ENCODE measurements at regions not wholly inside any gene's neighbourhood (a gene's known extent, or its start where the extent isn't known, plus 50 kb on each side); places are given as distances from the start of the nearest gene placed in this dataset.

DNA sequence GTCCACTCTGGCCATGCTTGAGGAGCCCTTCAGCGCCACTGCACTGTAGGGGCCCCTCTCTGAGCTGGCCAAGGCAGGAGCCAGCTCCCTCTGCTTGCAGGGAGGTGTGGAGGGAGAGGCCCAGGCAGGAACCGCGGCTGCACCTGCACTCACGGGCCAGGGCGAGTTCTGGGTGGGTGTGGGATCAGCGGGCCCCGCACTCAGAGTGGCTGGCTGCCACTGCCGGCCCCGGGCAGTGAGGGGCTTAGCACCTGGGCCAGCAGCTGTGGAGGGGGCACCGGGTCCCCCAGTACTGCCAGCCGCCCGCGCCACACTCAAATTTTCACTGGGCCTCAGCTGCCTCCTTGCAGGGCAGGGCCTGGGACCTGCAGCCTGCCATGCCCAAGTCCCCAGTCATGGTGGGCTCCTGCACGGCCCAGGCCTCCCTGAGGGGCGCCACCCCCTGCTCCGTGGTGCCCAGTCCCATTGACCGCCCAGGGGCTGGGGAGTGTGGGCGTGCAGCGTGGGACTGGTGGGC is 347.2 kb upstream of the SPOCK3 start:
- TF ChIP-seq POLR2AphosphoS5 (IDR thresholded peaks at IDR 0.05) (no peak), POLR2A (IDR thresholded peaks at IDR 0.05) (no peak), CTCF (IDR thresholded peaks at IDR 0.05) (no peak), EP300 (IDR thresholded peaks at IDR 0.05) (no peak)
- peak in 1 of 2 donors; percentile 52 for DNase-seq (ENCODE audit: low spot score in 2 of 2)
- H3K27ac ChIP-seq = no peak overlapping the region

GRCh38 chr4:167587361-167587760 is 353.1 kb upstream of the SPOCK3 start:
- TF ChIP-seq CTCF (IDR thresholded peaks at IDR 0.05) (no peak), POLR2A (IDR thresholded peaks at IDR 0.05) (no peak), POLR2AphosphoS5 (IDR thresholded peaks at IDR 0.05) (no peak), EP300 (IDR thresholded peaks at IDR 0.05) (no peak)
- H3K4me3 ChIP-seq = no peak overlapping the region
- no peaks in the 10 kb centered on the region for H3K27me3 ChIP-seq
- H3K4me1 ChIP-seq = no peaks in the 10 kb centered on the region
- no peaks in the 10 kb centered on the region for H3K36me3 ChIP-seq
- peaks cover 6% of the 10 kb centered on the region for H3K9me3 ChIP-seq
- DNase-seq (ENCODE audit: low spot score in 2 of 2) = no peak
- WGBS = 76% methylated on average over 5 of the region's 5 CpGs
- no peak overlapping the region for H3K27ac ChIP-seq

More for the DNA sequence above, 347.2 kb upstream of the SPOCK3 start:
- H3K27me3 ChIP-seq = no peaks in the 10 kb centered on the region
- peaks cover 4% of the 10 kb centered on the region for H3K9me3 ChIP-seq
- WGBS = 85% methylated on average over 10 of the region's 19 CpGs
- H3K36me3 ChIP-seq = no peaks in the 10 kb centered on the region
- no peak overlapping the region for H3K4me3 ChIP-seq
- H3K4me1 ChIP-seq = no peaks in the 10 kb centered on the region

DNA sequence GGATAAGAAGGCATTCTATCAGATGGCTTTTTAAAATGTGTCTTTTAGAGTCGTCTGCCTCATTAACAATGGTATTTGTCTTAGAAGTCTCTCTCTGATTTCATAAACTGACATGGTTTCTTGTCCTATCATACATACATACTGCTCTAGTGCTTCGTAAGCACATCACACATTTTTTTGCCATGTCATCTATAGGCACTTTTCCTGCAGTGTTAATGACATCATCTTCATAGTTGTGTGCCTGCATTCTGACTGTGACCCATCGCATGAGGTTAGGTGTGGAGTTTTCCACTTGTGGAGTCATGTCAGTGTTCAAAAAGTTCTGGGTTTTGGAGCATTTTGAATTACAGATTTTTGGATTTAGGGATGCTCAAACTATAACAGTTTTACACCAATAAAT is 361.6 kb upstream of the SPOCK3 start:
- H3K4me1 ChIP-seq = no peaks in the 10 kb centered on the region
- 75% methylated on average over 3 of the region's 3 CpGs for WGBS

GRCh38 chr4:167602157-167602556 is 367.9 kb upstream of the SPOCK3 start:
- Histone ChIP-seq H3K27me3 (no peaks in the 10 kb centered on the region), H3K36me3 (no peaks in the 10 kb centered on the region), H3K27ac (no peak overlapping the region), H3K9me3 (no peaks in the 10 kb centered on the region), H3K4me3 (no peak overlapping the region), H3K4me1 (no peaks in the 10 kb centered on the region)
- 43% methylated on average over 2 of the region's 2 CpGs for WGBS
- TF ChIP-seq CTCF (IDR thresholded peaks at IDR 0.05) = no peak
- DNase-seq (ENCODE audit: low spot score in 2 of 2) = no peak

More for the DNA sequence above, 361.6 kb upstream of the SPOCK3 start:
- Histone ChIP-seq H3K27me3 (no peaks in the 10 kb centered on the region), H3K9me3 (no peaks in the 10 kb centered on the region), H3K27ac (no peak overlapping the region), H3K36me3 (no peaks in the 10 kb centered on the region), H3K4me3 (no peak overlapping the region)
- TF ChIP-seq POLR2AphosphoS5 (IDR thresholded peaks at IDR 0.05) = no peak
- no peak for TF ChIP-seq POLR2A (IDR thresholded peaks at IDR 0.05)
- TF ChIP-seq EP300 (IDR thresholded peaks at IDR 0.05) = no peak
- no peak for TF ChIP-seq CTCF (IDR thresholded peaks at IDR 0.05)
- DNase-seq (ENCODE audit: low spot score in 2 of 2) = no peak

GRCh38 chr4:167606551-167606950 is 372.3 kb upstream of the SPOCK3 start:
- H3K27me3 ChIP-seq = no peaks in the 10 kb centered on the region
- H3K4me3 ChIP-seq = no peak overlapping the region
- H3K4me1 ChIP-seq = no peaks in the 10 kb centered on the region
- WGBS = 55% methylated on average over 4 of the region's 4 CpGs
- no peaks in the 10 kb centered on the region for H3K9me3 ChIP-seq
- no peaks in the 10 kb centered on the region for H3K36me3 ChIP-seq
- DNase-seq (ENCODE audit: low spot score in 2 of 2) = no peak
- TF ChIP-seq CTCF (IDR thresholded peaks at IDR 0.05) (no peak), POLR2A (IDR thresholded peaks at IDR 0.05) (no peak), EP300 (IDR thresholded peaks at IDR 0.05) (no peak), POLR2AphosphoS5 (IDR thresholded peaks at IDR 0.05) (no peak)
- H3K27ac ChIP-seq = no peak overlapping the region
